HG03196 (cell line): ENCODE measurements at regions not wholly inside any gene's neighbourhood (a gene's known extent, or its start where the extent isn't known, plus 50 kb on each side); places are given as distances from the start of the nearest gene placed in this dataset.
"Not testable (repeated sequence)": the region's sequence is repeated elsewhere in the genome, so short reads cannot be mapped to it uniquely, and the experiment has no call there.

Experiments used
- ATAC-seq: cut with Tn5 transposase; IDR thresholded peaks from one replicate; pipeline ENCODE4 v1.9.1; 2021; ENCODE audit not compliant: unreplicated experiment

DNA sequence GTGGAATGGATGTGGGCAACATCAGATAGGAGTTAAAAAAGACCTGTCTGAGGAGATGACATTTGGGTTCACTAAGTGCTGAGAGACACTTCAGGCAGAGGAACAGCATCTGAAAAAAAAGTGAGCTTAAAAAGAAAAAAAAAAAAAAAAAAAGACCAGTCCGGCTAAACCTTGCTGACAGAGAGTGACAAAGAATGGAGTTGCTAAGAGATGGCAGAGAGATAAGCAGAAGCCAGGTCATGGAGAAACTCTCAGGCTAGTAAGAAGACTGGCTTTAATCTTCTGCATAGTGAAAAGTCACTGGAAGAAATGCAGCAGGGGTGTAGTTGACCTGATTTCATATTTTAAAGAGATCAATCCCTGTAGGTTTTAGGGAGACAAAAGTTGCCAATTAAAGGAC, 711.1 kb upstream of the SEMA3D start:
- no peak for ATAC-seq

DNA sequence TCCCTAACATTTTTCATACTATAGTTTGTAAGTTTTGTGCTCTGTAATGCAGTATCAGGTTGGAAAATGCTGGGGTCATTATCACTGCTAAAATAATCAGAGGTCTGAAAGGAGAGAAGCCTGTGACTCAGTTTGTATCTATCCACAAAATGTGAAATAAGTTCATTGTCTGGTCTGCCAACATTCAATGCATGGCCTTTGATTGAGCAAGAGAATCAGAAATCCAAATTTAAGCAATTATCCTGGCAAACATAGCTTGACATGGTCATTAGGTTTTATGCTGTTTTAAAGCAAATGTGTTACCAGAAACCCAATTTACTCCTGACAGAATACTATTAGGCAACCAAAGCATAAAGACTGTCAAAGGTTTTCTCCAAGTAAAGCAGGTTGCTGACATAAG, 709.7 kb upstream of the SEMA3D start:
- no peak for ATAC-seq

DNA sequence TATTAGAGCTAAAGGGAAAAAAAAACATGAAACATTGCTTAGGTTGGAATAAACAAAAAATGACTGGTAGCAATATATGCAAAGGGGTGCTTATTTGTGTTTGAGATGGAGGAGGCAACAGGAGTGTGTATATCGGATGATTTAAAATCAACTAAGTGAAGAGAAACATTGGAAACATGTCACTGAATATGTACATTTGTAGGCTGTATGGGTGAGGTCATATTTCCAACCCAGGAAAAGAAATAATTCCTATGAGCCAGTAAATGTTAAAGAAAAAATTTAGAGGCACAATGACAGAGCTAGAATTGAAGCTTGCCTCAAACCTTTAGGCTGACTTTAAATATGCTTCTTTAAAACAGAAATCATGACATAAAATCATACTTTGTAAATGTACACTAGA, 709.0 kb upstream of the SEMA3D start:
- ATAC-seq: no peak

DNA sequence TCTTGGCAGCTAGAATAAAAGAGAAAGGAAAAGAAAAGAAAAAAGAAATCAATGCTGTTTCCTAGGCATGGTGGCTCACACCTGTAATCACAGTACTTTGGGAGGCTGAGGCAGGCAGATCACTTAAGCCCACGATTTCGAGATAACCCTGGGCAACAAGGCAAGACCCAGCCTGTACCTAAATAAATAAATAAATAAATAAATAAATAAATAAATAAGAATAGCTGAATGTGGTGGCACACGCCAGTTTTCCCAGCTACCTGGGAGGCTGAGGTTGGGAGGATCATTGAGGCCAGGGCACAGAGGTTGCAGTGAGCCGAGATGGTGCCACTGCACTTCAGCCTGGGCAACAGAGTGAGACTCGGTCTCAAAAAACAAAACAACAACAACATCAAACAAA, 705.0 kb upstream of the SEMA3D start:
- not testable (repeated sequence) for ATAC-seq

DNA sequence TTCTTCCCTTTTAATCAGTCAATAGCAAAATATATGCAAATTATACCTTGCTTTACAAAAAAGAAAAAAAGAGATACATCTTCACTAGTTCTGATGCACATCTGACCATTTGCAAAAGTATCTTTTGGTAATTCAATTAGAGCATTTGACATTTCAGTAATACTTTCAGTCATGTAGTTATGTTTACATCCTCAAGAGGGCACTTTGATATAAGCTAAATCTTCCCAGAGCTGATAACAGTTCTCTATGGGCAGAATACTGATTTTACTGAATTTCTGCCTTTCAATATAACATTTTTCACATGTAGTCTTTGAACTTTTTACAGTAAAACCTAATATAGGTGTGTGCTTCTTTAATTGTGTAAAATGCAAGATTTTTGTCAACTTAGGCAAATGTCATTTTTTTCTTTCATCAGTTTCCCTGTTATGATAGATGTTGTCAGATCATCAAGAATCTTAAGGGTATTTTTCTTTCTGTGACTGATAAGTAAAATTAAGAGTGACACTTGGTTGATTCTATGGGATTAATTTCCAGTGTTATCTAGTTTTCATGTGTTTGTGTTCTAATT, 703.5 kb upstream of the SEMA3D start:
- no peak for ATAC-seq

DNA sequence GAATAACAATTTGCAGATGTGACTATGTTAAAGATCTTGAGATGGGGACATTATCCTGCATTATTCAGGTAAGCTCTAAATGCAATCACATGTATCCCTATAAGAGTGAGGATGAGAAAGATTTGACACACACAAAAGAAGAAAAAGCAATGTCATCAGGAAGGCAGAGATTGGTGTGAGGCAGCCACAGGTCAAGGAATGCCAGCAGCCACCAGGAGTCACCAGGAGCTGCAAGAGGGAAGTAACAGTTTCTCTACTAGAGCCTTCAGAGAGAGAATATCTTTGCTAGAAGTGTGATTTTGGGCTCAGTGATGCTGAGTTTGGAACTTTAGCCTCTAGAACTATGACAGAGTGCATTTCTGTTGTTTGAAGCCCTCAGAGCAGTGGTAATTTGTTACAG, 700.3 kb upstream of the SEMA3D start:
- no peak for ATAC-seq

DNA sequence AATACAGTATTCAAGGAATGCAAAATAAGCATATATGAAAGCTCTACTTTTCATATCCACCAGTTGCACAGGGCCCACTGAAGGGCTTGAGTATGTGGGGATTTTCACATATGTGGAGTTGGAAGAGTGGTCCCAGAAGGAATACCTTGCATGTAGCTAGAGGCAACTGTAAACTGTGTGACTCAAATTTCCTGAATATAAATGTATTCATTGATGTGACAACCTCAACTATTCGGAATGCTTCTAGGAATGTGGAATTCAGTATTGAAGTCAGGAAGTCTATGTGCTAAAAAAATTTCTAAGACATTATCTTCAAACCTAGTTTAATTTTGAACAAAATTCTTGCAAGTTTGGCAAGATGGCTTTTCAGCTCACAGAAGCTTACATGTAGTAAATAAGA, 695.5 kb upstream of the SEMA3D start:
- no peak for ATAC-seq

GRCh38 chr7:85875398-85875797, 688.5 kb upstream of the SEMA3D start:
- no peak for ATAC-seq

- no peak for ATAC-seq
These were observed 679.7 kb upstream of the SEMA3D start for GRCh38 chr7:85866540-85866939.

DNA sequence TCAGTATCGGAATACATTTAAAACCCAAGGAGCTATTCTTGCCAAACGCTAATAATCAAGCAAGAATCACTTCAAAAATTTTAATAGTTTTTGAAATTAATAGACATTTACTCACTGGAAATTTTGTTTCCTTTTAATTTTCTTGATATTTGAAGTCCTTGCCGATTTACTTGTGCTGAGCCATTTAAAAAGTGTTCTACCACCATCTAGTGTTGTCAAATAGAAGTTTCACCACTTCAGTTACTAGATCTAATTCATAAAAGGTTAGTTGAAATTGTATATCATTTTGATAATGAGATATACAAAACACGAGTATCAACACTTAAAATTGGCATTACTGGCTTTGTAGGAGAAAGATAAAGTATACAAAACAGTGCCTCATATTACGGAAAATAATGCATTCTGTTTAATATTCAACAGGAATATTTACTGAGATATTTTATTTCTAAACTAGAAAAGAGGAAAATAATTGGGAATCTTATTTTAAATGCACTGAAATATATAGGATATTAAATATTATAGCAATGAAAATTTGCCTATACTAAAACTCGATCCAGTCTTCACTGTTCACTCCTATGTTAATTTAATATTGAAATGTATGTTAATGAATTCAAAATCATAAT, 664.8 kb upstream of the SEMA3D start:
- ATAC-seq: no peak

DNA sequence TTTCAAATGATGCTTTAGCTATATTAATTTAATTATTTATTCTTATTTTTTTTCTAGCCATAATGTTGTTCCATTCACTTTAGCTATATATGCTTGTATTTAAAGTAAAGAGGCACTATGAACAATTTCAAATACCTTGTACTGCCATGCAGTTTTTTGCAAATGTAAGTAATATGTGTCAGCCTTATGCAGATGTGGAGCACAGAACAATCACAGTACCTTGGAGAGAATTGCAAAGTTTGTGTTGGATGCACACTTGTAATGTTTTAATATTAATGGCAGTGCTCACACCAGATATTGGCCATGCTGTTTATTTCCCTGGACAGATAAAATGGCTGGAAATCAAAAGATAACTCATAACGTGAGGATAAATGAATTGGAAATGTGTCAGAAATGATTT, 663.5 kb upstream of the SEMA3D start:
- no peak for ATAC-seq

DNA sequence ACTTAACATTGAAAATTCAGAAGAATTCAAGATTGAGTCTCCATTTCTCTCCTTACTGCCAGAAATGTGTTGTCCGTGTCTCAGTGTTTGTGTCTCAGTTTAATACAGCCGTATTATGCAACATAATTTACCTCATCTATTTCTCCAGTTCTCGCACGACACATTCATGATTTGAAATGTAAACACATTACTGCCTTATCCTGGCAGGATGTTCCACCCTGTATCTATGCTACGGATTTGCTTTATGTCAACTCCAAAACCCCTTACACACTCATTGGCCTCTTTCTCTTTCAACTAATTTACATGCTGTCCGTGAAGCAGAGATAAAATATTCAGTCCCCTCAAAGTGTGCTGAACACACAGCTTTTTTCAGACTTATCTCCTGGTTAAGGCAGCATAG, 653.7 kb upstream of the SEMA3D start:
- ATAC-seq: no peak

DNA sequence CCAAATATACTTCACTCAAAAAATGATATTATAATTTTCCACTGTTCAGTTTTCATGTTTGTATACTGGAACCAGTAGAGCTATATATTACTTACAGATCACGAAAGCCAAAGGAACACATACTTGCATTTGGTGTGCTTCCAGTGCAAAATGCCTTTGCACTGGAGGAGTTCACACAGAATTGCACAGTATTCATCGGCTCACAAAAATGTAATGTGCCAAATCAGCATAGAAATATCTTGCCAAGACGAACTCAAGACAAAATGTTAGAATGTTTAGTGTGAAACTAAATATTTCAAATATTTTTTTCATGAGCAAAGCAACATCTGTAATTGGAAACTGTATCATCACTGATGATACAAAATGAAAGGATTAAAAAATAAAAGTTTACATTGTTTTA, 646.2 kb upstream of the SEMA3D start:
- no peak for ATAC-seq

DNA sequence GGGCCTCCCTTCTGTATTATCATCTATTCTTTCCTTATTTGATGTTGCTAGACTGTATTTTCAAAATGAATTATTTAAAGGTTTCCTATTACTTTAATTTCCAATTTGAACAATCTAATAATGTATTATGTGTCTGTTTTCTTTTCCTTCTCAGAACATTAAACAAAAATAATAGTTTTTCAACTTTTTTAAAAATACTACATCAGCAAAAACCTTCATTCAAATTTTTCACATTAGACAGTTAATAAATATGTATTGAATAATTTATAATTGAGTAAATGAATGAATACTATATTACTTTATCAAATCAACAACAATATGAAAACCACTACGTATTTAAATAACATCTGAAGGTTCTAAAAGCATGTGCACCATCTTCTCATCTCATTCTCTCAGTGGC, 644.1 kb upstream of the SEMA3D start:
- no peak for ATAC-seq

- no peak for ATAC-seq
These were observed 643.1 kb upstream of the SEMA3D start for GRCh38 chr7:85829817-85830432.

GRCh38 chr7:85829176-85829575, 642.3 kb upstream of the SEMA3D start:
- no peak for ATAC-seq

DNA sequence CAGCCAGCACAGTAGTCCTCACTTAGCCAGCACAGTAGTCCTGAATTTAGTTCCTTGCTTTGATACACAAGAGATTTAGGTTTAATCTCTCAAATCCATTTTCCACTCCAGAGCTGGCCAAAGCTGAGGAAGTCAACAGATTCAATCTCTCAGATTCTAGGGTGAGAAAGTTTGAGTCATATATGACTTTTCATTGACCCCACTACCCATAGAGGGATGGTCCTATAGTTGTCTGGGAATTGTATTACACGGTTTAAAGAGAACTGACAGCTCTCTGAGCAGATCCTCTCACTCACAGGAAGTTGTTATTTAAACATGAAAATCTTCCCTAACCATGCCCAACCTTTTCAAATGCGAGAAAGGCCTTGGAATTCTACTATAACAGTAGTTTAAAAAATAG, 641.8 kb upstream of the SEMA3D start:
- ATAC-seq: no peak

GRCh38 chr7:85823396-85824080, 636.7 kb upstream of the SEMA3D start:
- ATAC-seq: no peak

DNA sequence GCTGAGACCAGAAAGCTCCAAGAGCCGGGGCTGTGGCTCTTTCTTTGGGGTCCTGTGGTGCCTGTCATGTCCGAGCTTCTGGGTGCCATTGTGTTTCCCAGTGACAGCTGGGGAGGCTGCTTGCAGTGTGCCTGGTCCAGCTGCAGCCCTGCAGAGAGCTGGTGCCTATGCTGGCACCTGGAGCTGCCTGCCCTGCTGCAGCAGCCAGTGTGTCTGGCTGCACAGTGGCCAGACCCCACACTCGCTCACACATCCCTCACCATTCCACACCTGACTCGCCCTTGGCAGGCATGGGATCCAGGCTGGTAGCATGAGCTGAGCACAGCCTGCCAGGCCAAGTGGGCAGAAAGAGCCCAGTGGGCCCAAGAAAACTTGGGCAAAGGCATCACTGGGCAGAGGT, 635.1 kb upstream of the SEMA3D start:
- ATAC-seq: no peak

DNA sequence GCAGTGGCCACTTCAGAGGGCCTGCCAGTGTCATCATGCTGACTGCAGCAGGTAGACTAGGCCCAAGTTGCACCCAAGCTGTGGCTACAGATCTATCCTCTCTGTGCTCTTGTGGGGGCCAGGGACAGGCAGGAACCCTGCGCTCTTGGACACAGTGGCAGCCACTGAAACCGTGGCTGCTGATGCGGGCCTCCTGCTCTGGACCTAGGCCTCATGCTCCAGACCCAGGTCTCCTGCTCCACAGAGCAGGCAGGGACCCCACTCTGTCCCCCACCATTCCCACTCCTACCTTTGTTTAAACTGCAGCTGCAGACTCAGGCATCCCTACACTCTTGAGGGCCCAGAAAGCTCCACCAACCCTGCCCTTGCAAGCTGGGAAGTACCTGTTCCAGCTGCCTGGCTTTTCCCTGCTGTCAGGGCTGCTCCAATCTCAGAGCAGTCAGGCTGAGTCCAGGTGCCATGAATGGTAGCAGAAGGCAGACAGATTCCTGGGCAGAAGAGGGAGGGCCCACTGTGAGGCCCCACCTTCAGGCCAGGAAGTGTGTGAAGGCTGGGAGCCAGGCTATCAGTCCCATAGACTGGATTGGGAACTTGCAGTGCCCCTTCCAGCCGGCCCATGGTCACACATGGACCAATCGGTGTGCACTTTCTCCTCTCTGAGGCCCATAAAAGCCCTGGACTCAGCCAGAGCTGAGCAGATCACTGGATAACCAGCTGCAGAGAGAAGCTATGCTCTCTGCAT, 634.0 kb upstream of the SEMA3D start:
- ATAC-seq: no peak

- no peak for ATAC-seq
These were observed 628.7 kb upstream of the SEMA3D start for GRCh38 chr7:85815526-85815925.

DNA sequence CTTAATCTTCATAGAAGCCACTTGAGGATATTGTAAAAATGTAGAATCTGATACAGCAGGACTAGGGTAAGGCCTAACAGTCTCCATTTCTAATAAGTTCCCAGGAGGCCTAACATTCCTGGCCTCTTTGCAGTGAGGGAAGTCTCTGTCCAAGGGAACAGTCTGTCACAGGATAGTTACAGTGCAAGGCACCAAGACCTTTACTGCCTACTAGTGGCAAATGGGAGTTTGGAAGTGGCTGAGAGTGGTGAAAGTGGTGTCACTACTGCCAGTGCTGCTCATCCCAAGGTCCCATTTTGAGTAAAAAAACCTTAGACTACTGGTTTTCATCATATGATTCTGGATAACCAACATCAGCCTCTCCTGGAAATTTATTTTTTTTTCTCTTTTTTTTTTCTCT, 619.5 kb upstream of the SEMA3D start:
- ATAC-seq: no peak
